ENCODE measurements at regions not wholly inside any gene's neighbourhood (a gene's known extent, or its start where the extent isn't known, plus 50 kb on each side); places are given as distances from the start of the nearest gene placed in this dataset.

DNA sequence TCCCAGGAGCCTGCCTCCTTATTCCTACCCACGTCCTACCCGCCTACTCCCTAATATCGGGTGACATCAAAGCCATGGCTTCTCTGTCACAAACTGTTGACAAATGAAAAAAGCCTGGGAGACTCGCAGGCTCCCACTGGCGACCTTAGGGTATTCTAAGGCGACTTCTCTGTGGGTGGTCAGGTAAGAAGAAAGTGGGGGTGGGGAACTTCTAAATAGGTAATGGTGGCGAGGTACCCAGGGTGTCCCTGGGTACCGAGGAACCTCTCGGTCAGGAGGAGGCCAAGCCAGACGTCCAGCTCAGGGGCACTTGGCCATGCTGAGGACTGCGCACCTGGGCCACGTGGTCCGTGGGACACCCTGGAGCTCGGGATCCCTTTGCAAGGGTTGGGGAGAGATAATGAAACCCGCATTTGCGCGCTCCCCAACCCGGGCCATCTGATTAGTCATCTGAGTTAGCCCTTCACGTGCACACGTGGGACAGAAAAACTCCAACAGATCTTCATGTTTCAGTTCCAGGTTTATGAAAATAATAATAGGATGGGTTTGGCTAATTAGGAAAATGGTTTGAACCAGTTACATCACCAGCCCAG lies 78.2 kb downstream of the NR2F2 start:
- peaks cover 29% of the 10 kb centered on the region for H3K27me3 ChIP-seq
- intact Hi-C loops (cut with DNase I), result loop anchor here (5.0 kb wide), 1 partner anchor 51 kb away; no protein-coding TSS in a partner anchor

DNA sequence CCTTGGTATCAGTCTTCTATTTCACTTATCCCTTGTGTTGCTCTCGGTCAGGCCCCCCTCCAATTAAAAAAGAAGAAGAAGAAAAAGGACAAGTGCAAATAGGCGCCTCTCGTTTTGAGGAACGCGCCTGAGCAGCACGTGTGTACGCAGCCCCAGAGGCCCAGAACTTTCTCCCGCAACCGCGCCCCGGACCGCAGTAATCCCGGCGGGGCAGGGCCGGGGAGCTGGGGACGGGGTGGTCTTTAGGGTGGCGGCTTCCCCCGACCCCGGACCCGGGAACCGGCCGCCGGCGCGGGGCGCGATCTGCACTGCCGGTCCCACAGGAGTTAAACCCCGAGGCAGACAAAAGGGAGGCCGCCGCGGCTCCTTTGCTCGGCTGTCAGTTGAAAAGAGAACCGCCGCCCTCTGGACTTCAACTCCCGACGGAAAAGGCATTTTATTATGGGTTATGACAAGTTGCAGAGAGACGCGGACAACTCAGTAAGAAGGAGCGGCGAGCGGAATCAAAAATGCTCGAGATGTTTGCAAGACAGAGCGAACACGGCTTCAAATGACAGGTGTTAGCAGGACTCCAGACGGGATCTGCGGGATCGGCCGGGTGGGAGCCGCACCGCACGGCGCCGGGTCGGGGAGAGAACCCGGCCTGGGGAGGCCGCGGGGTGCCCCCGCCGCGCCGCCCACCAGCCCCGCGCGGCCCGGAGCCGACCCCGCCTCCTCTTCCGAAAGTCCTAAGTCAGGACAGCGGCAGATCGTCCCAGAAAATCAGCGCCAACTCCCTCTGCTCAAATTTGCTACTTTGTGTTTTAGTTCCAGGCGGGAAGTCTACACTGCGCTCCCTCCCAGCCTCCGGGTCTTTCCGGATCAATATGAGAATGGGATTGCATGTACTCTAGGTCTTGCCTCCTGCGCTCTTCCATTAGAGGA lies 79.0 kb downstream of the NR2F2 start:
- Histone ChIP-seq H3K36me3 (no peaks in the 10 kb centered on the region), H3K9me3 (no peaks in the 10 kb centered on the region), H3K27ac (no peak overlapping the region), H3K27me3 (peaks cover 29% of the 10 kb centered on the region), H3K4me3 (peak overlapping the region; percentile 49 to 51), H3K4me1 (peaks cover 8 to 13% of the 10 kb centered on the region in 2 donors)
- TF ChIP-seq, protein P1, sequence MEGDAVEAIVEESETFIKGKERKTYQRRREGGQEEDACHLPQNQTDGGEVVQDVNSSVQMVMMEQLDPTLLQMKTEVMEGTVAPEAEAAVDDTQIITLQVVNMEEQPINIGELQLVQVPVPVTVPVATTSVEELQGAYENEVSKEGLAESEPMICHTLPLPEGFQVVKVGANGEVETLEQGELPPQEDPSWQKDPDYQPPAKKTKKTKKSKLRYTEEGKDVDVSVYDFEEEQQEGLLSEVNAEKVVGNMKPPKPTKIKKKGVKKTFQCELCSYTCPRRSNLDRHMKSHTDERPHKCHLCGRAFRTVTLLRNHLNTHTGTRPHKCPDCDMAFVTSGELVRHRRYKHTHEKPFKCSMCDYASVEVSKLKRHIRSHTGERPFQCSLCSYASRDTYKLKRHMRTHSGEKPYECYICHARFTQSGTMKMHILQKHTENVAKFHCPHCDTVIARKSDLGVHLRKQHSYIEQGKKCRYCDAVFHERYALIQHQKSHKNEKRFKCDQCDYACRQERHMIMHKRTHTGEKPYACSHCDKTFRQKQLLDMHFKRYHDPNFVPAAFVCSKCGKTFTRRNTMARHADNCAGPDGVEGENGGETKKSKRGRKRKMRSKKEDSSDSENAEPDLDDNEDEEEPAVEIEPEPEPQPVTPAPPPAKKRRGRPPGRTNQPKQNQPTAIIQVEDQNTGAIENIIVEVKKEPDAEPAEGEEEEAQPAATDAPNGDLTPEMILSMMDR (IDR thresholded peaks at IDR 0.05), result no peak
- DNase-seq (ENCODE audit: low spot score in 2 of 2), result no peak
- intact Hi-C loops (cut with DNase I), result loop anchor here (5.0 kb wide), 1 partner anchor 52 kb away; no protein-coding TSS in a partner anchor

More for the DNA sequence above, 78.2 kb downstream of the NR2F2 start:
- Histone ChIP-seq H3K9me3 (no peaks in the 10 kb centered on the region), H3K36me3 (no peaks in the 10 kb centered on the region), H3K27ac (no peak overlapping the region), H3K4me1 (peaks cover 8 to 13% of the 10 kb centered on the region in 2 donors), H3K4me3 (peak overlapping the region; percentile 49 to 51)
- TF ChIP-seq, protein P1 (IDR thresholded peaks at IDR 0.05), result no peak
- no peak for DNase-seq (ENCODE audit: low spot score in 2 of 2)

GRCh38 chr15:96410175-96411055 lies 79.9 kb downstream of the NR2F2 start:
- no peak for DNase-seq (ENCODE audit: low spot score in 2 of 2)
- Histone ChIP-seq H3K4me1 (peaks cover 8 to 13% of the 10 kb centered on the region in 2 donors), H3K27ac (no peak overlapping the region), H3K27me3 (peaks cover 29% of the 10 kb centered on the region), H3K36me3 (no peaks in the 10 kb centered on the region), H3K4me3 (peak overlapping the region in 1 of 2 donors; percentile 49), H3K9me3 (no peaks in the 10 kb centered on the region)
- intact Hi-C loops (cut with DNase I), result no loop called here
- TF ChIP-seq, protein P1 (IDR thresholded peaks at IDR 0.05), result no peak

DNA sequence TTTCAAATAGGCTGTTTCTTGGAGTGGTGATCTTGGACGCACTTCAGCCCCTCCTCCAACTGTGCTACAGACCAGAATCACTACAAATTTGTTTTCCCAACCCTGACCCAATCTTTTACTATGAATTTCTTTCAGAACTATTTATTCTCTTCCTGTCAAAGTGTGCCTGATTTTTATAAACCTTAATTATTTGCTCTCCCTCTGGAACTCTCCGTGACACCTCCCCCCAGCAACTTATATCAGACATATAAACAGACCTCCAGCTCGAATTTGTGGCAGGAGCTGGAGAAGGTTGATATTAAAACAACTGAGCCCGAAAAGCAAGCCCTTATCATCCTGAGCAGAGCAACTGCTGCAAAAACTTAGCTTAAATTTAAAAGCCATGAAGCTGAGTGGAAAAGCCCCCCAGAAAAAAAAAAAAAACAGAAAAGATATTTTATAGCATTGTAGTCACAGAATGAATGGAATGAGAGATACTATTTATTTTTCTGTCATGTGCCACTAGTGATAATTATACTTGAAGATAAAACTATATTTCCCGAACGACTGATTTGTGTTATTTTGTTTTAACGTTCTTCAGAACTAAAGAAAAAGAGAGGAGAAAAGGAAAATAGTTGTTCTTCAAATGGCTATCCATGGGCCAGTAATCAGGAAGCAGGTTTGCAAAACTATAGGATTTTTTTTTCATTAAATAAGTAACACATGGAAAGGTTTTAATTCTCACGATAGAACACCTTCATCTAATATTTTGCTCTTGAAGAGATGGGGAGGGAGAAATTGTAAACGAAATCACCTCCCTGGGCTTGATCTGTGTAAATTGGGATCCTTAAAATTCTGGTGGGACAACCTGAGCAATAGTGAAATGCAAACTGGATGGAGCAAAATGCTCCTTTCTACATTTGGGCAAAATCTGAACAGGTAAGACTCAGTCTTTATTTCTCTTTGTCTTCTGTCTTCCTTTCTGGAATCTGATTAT lies 80.8 kb downstream of the NR2F2 start:
- no peaks in the 10 kb centered on the region for H3K36me3 ChIP-seq
- no peak overlapping the region for H3K4me3 ChIP-seq
- no peak overlapping the region for H3K27ac ChIP-seq
- TF ChIP-seq, protein P1 (IDR thresholded peaks at IDR 0.05), result no peak
- H3K4me1 ChIP-seq, result peaks cover 8 to 17% of the 10 kb centered on the region in 2 donors
- intact Hi-C loops (cut with DNase I), result no loop called here
- no peaks in the 10 kb centered on the region for H3K9me3 ChIP-seq
- DNase-seq (ENCODE audit: low spot score in 2 of 2), result no peak
- peaks cover 31% of the 10 kb centered on the region for H3K27me3 ChIP-seq
